H9 (cell line): ENCODE measurements at regions not wholly inside any gene's neighbourhood (a gene's known extent, or its start where the extent isn't known, plus 50 kb on each side); places are given as distances from the start of the nearest gene placed in this dataset.

Source experiments
- DNase-seq: peaks from one replicate; pipeline ENCODE4 v3.0.0-alpha.2; 2017
- H2AFZ ChIP-seq: one replicate; pipeline ENCODE4 v1.6.1; 2013; ENCODE audit warnings: mild to moderate bottlenecking, low read length, control low read depth, moderate library complexity
- H2AK5ac ChIP-seq: 2 replicates; pipeline ENCODE4 v1.6.1; 2013; ENCODE audit warnings: low read length, control low read depth, mixed read lengths; ENCODE audit not compliant: insufficient read length
- H2BK120ac ChIP-seq: one replicate; pipeline ENCODE4 v1.6.1; 2013; ENCODE audit warnings: low read depth, mild to moderate bottlenecking, low read length, control low read depth, inconsistent platforms; ENCODE audit not compliant: poor library complexity, severe bottlenecking
- H2BK12ac ChIP-seq: 2 replicates; pipeline ENCODE4 v1.6.1; 2013; ENCODE audit warnings: low read length, control low read depth, mixed read lengths, low read depth; ENCODE audit not compliant: insufficient read length
- H2BK15ac ChIP-seq: 2 replicates; pipeline ENCODE4 v1.6.1; 2013; ENCODE audit warnings: low read depth, low read length, control low read depth
- H2BK20ac ChIP-seq: one replicate; pipeline ENCODE4 v1.6.1; 2013; ENCODE audit warnings: low read depth, mild to moderate bottlenecking, low read length, control low read depth, inconsistent platforms; ENCODE audit not compliant: poor library complexity, severe bottlenecking
- H2BK5ac ChIP-seq: 2 replicates; pipeline ENCODE4 v1.6.1; 2013; ENCODE audit warnings: low read length, control low read depth, mixed read lengths; ENCODE audit not compliant: insufficient read length
- H3K14ac ChIP-seq: 2 replicates; pipeline ENCODE4 v1.6.1; 2013; ENCODE audit warnings: low read length, control low read depth; ENCODE audit not compliant: insufficient read depth
- H3K18ac ChIP-seq: 2 replicates; pipeline ENCODE4 v1.6.1; 2013; ENCODE audit warnings: low read depth, mild to moderate bottlenecking, mixed read lengths, low read length, control low read depth; ENCODE audit not compliant: insufficient read length
- H3K23ac ChIP-seq: 2 replicates; pipeline ENCODE4 v1.6.1; 2013; ENCODE audit warnings: low read length, control low read depth, mixed read lengths, low read depth; ENCODE audit not compliant: insufficient read length
- H3K23me2 ChIP-seq: 2 replicates; pipeline ENCODE4 v1.6.1; 2013; ENCODE audit warnings: low read depth, mild to moderate bottlenecking, mixed read lengths, low read length, control low read depth; ENCODE audit not compliant: insufficient read length, poor library complexity, severe bottlenecking
- H3K27ac ChIP-seq: 2 replicates; pipeline ENCODE4 v1.5.1; 2013; ENCODE audit warnings: low read length, control low read depth, mixed read lengths, low read depth; ENCODE audit not compliant: insufficient read length
- H3K27me3 ChIP-seq: 2 replicates; pipeline ENCODE4 v1.6.1; 2013; ENCODE audit warnings: low read length, control low read depth, inconsistent platforms; ENCODE audit not compliant: insufficient read depth
- H3K4ac ChIP-seq: 2 replicates; pipeline ENCODE4 v1.6.1; 2013; ENCODE audit warnings: low read depth, mild to moderate bottlenecking, control low read depth, inconsistent platforms, low read length, moderate library complexity
- H3K4me1 ChIP-seq: 2 replicates; pipeline ENCODE4 v1.6.1; 2013; ENCODE audit warnings: low read length, control low read depth, inconsistent platforms; ENCODE audit not compliant: insufficient read depth
- H3K4me2 ChIP-seq: 2 replicates; pipeline ENCODE4 v1.6.1; 2013; ENCODE audit warnings: low read length, control low read depth, mixed read lengths; ENCODE audit not compliant: insufficient read length, insufficient read depth
- H3K56ac ChIP-seq: 2 replicates; pipeline ENCODE4 v1.6.1; 2013; ENCODE audit warnings: low read depth, mild to moderate bottlenecking, mixed read lengths, low read length, control low read depth; ENCODE audit not compliant: insufficient read length
- H3K79me1 ChIP-seq: 2 replicates; pipeline ENCODE4 v1.6.1; 2013; ENCODE audit warnings: low read depth, mild to moderate bottlenecking, moderate library complexity, low read length, control low read depth, inconsistent platforms; ENCODE audit not compliant: insufficient read depth, poor library complexity, severe bottlenecking
- H3K79me2 ChIP-seq: 2 replicates; pipeline ENCODE4 v1.6.1; 2013; ENCODE audit warnings: low read length, control low read depth, inconsistent platforms; ENCODE audit not compliant: insufficient read depth
- H3K9ac ChIP-seq: 2 replicates; pipeline ENCODE4 v1.6.1; 2013; ENCODE audit warnings: low read length, control low read depth, mixed read lengths; ENCODE audit not compliant: insufficient read length; ENCODE audit errors: extremely low read depth
- H3K9me3 ChIP-seq: one replicate; pipeline ENCODE4 v1.6.1; 2013; ENCODE audit warnings: low read depth, low read length, inconsistent platforms; ENCODE audit not compliant: control insufficient read depth
- H3T11ph ChIP-seq: one replicate; pipeline ENCODE4 v1.6.1; 2013; ENCODE audit warnings: mild to moderate bottlenecking, low read length, control low read depth, inconsistent platforms
- H4K20me1 ChIP-seq: one replicate; pipeline ENCODE4 v1.6.1; 2013; ENCODE audit not compliant: control insufficient read depth, insufficient read length, insufficient read depth
- H4K5ac ChIP-seq: 2 replicates; pipeline ENCODE4 v1.6.1; 2013; ENCODE audit warnings: low read depth, mild to moderate bottlenecking, mixed read lengths, low read length, control low read depth; ENCODE audit not compliant: insufficient read length
- H4K8ac ChIP-seq: replicated peaks from 2 replicates; pipeline ENCODE4 v1.6.1; 2013; ENCODE audit warnings: low read length, control low read depth, mixed read lengths, low read depth; ENCODE audit not compliant: insufficient read length
- H4K91ac ChIP-seq: 2 replicates; pipeline ENCODE4 v1.6.1; 2013; ENCODE audit warnings: low read depth, mild to moderate bottlenecking, moderate library complexity, mixed read lengths, low read length, control low read depth; ENCODE audit not compliant: insufficient read length
- H3K27ac Mint-ChIP-seq, 3 experiments: 2 replicates in 2 of 3; 3 replicates in 1 of 3; pipeline ENCODE4 v1.8.0; 2020 to 2021; ENCODE audit warnings: mixed read lengths in 3 of 3, mild to moderate bottlenecking in 1 of 3, moderate library complexity in 1 of 3
- H3K27me3 Mint-ChIP-seq: 2 replicates; pipeline ENCODE4 v1.8.0; 2021; ENCODE audit warnings: low read depth, mild to moderate bottlenecking, moderate library complexity, mixed read lengths
- H3K36me3 Mint-ChIP-seq, 3 experiments: 2 replicates in 2 of 3; 3 replicates in 1 of 3; pipeline ENCODE4 v1.8.0; 2020 to 2021; ENCODE audit warnings: low read depth in 3 of 3, mixed read lengths in 3 of 3; ENCODE audit not compliant: insufficient read depth in 1 of 3
- H3K4me1 Mint-ChIP-seq, 2 experiments: 2 replicates each; pipeline ENCODE4 v1.8.0; 2020; ENCODE audit warnings: mixed read lengths in 2 of 2
- H3K4me3 Mint-ChIP-seq, 2 experiments: 2 replicates in 1 of 2; 3 replicates in 1 of 2; pipeline ENCODE4 v1.8.0; 2020 to 2021; ENCODE audit warnings: mild to moderate bottlenecking in 2 of 2, mixed read lengths in 2 of 2, moderate library complexity in 1 of 2
- H3K9me3 Mint-ChIP-seq, 2 experiments: 2 replicates in 1 of 2; 3 replicates in 1 of 2; pipeline ENCODE4 v1.8.0; 2020; ENCODE audit warnings: mild to moderate bottlenecking in 2 of 2, mixed read lengths in 2 of 2, moderate library complexity in 1 of 2
- WGBS: extraction: QIAGEN DNeasy Blood & Tissue Kit; methylation state at CpG from one replicate; pipeline ENCODE4 v1.1.7; 2013; ENCODE audit warnings: missing lambda C conversion rate, low lambda C conversion rate, mixed read lengths; ENCODE audit not compliant: insufficient read length; ENCODE audit errors: extremely low coverage; 5-methylcytosine and 5-hydroxymethylcytosine counted together
- TF ChIP-seq, protein P1 (sequence below): fragments of 200-600 bp; sonication (generic); conservative IDR thresholded peaks from 3 replicates; pipeline ENCODE4 v1.8.0; 2021; ENCODE audit warnings: antibody characterized with exemption, mild to moderate bottlenecking

DNA sequence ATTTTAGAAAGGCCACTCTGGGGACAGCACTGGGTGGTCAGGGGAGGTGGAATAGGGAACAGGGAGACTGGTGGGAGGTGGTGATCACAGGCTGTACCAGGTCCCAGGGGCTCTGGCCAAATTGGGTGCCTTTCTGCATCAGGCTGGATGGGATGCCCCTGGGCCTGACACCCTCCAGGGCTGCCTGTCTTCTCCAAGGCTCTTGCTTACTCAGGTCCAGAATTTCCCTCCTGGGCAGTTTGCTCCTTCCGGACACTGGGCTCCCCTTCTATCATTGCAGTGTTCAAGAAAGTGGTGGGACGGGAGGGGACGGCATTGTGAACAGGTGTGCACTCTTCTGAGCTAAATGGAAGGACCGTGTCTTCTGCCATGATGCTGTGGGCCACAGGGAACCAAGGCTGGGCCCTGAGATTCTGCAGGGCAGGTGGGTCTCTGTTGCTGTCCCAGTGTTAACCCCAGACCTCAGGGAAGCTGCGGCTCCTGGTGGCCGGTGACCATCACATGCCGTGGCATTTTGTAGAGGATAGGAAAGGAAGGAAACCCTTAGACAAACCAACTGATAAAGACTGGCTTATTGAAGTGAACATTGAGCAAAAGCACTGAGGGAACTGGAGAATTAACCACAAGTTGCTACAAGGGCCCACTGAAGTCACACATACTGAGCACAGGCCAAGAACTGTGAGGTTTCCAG, 93.7 kb upstream of the HS6ST1 start:
- H3K4me3 Mint-ChIP-seq, result no peak overlapping the region
- Histone ChIP-seq H2BK12ac (no peak overlapping the region), H3K56ac (no peak overlapping the region), H3K4me2 (no peak overlapping the region), H3K14ac (no peak overlapping the region; the same call in 1 of the 2 replicates), H2AFZ (no peak overlapping the region), H3K9me3 (no peaks in the 10 kb centered on the region), H2BK20ac (no peak overlapping the region), H3K27ac (no peak overlapping the region), H3K18ac (no peak overlapping the region), H2AK5ac (no peak overlapping the region), H3K27me3 (no peaks in the 10 kb centered on the region), H3K4me1 (peaks cover 2% of the 10 kb centered on the region; the same call in 1 of the 2 replicates), H4K8ac (no peak overlapping the region), H3K9ac (no peak overlapping the region), H3K23ac (no peak overlapping the region), H3K79me2 (no peaks in the 10 kb centered on the region), H2BK5ac (no peak overlapping the region), H3T11ph (no peak overlapping the region), H3K4ac (no peak overlapping the region), H4K91ac (no peak overlapping the region), H2BK120ac (no peak overlapping the region), H4K5ac (no peak overlapping the region), H3K79me1 (no peaks in the 10 kb centered on the region), H3K23me2 (no peaks in the 10 kb centered on the region), H2BK15ac (no peak overlapping the region), H4K20me1 (no peaks in the 10 kb centered on the region)
- peaks cover 5 to 7% of the 10 kb centered on the region in 2 experiments; a peak in 4 of 5 replicates for H3K9me3 Mint-ChIP-seq
- peak; percentile 7 for DNase-seq
- no CpG with 5 or more reads among the region's 7 CpGs for WGBS
- H3K27me3 Mint-ChIP-seq, result peaks cover 4% of the 10 kb centered on the region
- H3K36me3 Mint-ChIP-seq, result peaks cover 0 to 4% (median 0%) of the 10 kb centered on the region in 3 experiments; a peak in 3 of 7 replicates
- peaks cover 24 to 29% of the 10 kb centered on the region in 2 experiments for H3K4me1 Mint-ChIP-seq
- no peak overlapping the region for H3K27ac Mint-ChIP-seq
- TF ChIP-seq, protein P1, sequence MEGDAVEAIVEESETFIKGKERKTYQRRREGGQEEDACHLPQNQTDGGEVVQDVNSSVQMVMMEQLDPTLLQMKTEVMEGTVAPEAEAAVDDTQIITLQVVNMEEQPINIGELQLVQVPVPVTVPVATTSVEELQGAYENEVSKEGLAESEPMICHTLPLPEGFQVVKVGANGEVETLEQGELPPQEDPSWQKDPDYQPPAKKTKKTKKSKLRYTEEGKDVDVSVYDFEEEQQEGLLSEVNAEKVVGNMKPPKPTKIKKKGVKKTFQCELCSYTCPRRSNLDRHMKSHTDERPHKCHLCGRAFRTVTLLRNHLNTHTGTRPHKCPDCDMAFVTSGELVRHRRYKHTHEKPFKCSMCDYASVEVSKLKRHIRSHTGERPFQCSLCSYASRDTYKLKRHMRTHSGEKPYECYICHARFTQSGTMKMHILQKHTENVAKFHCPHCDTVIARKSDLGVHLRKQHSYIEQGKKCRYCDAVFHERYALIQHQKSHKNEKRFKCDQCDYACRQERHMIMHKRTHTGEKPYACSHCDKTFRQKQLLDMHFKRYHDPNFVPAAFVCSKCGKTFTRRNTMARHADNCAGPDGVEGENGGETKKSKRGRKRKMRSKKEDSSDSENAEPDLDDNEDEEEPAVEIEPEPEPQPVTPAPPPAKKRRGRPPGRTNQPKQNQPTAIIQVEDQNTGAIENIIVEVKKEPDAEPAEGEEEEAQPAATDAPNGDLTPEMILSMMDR, result no peak
